ENCODE measurements at regions not wholly inside any gene's neighbourhood (a gene's known extent, or its start where the extent isn't known, plus 50 kb on each side); places are given as distances from the start of the nearest gene placed in this dataset.
"Not testable (repeated sequence)": the region's sequence is repeated elsewhere in the genome, so short reads cannot be mapped to it uniquely, and the experiment has no call there.

- DNase-seq: no peak
Observed at GRCh38 chr5:114060866-114061265, 301.0 kb upstream of the KCNN2 start.

GRCh38 chr5:114062932-114063867 lies 298.7 kb upstream of the KCNN2 start:
- DNase-seq: no peak

- no peak for DNase-seq
Observed at GRCh38 chr5:114065912-114066311, 296.0 kb upstream of the KCNN2 start.

- no peak for DNase-seq
Observed at GRCh38 chr5:114070093-114070722, 291.7 kb upstream of the KCNN2 start.

DNA sequence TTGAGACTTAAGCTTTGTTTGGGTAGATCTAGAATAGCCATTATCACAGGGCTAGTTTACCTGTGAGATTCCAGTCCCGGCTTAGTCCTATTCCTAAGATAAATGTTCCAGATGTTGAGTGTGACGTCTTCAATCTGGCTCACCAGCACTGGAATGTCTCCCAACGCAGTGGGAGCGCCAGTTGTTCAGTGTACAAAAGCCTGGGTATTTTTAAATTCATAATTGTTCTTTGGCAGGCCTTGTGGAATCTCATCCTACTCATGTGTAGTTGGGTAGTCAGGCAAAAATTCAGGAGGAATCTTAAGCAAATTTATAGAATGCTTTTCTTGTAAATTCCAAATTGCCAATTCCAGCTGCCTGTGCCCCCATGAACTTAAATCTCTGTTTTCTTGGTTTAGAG lies 272.6 kb upstream of the KCNN2 start:
- no peak for DNase-seq

- no peak for DNase-seq
Observed at GRCh38 chr5:114097570-114097969, 264.3 kb upstream of the KCNN2 start.

DNA sequence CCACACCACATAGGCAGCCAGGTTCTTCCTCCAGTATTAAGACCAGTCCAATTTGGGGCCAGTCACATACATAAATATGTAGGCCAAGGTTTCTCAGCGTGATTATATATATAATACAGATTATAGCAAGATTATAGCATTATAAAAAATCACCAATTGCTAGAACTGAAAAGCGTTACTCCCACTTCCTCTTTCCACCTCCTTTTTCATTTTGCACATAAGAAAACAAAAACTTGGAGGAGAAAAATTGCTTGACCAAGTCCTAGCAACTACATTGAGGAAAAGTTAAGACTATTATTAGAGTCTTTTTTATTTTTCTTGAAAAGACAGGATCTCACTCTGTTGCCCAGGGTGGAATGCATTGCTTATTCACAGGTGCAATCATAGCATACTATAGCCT lies 262.7 kb upstream of the KCNN2 start:
- no peak for DNase-seq

GRCh38 chr5:114101153-114101552 lies 260.7 kb upstream of the KCNN2 start:
- DNase-seq: no peak

GRCh38 chr5:114113604-114114003 lies 248.3 kb upstream of the KCNN2 start:
- DNase-seq: no peak

DNA sequence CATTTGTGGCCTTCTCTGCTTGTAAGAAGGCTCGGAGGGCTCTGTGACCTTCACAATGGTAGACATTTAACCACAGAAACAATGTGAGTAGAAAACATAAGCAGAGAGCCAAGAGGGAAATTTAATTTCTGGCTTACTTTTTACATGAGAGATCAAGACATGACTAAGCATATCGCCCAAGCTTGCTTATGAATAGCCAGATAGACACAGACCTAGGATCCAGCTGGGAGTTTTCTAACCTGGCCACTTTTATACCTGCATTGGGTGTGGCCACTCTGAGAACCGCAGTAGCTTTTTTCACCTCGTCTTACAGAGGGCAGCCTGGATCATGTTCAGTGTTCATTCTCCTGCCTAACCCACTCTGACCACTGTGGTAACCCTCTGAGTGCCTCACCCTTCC lies 244.9 kb upstream of the KCNN2 start:
- DNase-seq: no peak

DNA sequence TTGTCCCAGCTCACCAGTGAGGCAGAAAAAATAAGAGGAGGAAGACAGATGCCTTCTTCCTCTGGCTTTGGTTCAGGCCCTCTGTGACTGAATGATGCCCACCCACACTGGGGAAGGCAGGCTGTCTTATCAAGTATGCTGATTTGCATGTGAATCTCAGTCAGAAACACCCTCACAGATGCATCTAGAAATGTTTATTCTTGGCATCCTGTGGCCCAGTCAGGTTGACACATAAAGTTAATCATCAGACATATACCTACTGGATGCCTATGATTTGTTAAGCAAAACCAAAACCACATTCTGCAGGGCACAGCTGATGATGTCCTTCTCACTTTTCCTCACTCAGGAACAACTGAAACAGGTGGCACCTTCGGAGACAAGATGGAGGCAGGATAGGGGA lies 243.4 kb upstream of the KCNN2 start:
- DNase-seq: no peak

DNA sequence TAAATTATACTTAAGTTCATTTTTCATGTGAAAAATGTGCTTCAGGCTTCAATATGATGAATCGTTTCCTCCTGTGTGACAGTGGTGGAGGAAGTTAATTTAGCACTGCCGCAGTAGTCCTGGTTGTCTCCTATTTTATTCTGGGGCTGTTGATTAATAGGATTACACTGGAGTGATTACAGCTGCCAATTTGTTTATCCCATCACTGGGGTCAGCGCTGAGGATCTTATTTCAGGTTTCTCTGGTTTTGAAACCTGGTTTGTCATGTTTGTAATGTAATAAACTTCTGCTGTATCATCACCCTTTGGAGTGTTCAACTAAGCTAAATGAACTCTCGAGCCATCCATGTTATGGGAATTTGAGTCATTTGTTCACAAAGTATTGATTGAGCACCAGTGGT lies 241.7 kb upstream of the KCNN2 start:
- DNase-seq: no peak

- no peak for DNase-seq
Observed at GRCh38 chr5:114122852-114123251, 239.0 kb upstream of the KCNN2 start.

GRCh38 chr5:114123654-114124053 lies 238.2 kb upstream of the KCNN2 start:
- DNase-seq: no peak

- DNase-seq: no peak
Observed at GRCh38 chr5:114146398-114146797, 215.5 kb upstream of the KCNN2 start.

GRCh38 chr5:114148253-114148652 lies 213.6 kb upstream of the KCNN2 start:
- DNase-seq: no peak

GRCh38 chr5:114148728-114149127 lies 213.1 kb upstream of the KCNN2 start:
- DNase-seq: not testable (repeated sequence)

- no peak for DNase-seq
Observed at GRCh38 chr5:114152656-114153360, 209.1 kb upstream of the KCNN2 start.

DNA sequence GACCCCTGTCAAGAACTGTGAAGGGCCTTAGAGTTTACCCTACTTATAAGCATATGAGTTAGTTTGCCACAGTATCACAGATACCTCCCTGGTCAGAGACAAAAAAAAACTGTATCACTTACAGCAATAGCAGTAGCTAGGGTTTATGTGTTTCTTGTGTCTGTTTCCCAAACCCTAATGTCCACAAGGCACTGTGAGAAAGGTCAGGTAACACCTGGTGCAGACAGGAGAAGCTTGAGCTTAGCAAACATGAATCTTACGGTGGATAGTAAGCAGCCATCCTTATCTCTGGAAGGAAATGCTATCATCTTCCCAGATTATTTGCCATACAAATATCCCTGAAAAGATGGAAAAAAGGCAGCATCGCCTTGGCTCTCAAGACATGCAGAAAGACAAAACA lies 208.5 kb upstream of the KCNN2 start:
- no peak for DNase-seq

- no peak for DNase-seq
Observed at GRCh38 chr5:114153833-114154232, 208.0 kb upstream of the KCNN2 start.

DNA sequence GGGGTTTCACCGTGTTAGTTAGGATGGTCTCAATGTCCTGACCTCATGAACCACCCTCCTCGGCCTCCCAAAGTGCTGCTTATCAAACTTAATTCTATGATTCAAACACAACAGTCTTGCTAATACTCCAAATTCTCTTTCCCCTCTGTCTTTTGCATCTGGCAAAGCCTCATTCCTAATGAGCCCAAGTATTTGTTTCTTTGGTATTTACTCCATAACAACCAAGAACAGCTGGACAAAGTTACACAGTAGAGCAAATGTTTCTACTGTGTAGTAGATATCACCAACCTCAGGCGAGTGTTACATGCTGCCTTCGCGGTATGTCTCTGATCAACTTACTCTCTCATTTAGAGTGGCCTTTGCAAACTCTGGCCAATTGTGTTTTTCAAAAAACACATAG lies 195.8 kb upstream of the KCNN2 start:
- no peak for DNase-seq

- DNase-seq: no peak
Observed at GRCh38 chr5:114174131-114174530, 187.7 kb upstream of the KCNN2 start.

GRCh38 chr5:114174837-114175236 lies 187.0 kb upstream of the KCNN2 start:
- DNase-seq: no peak

DNA sequence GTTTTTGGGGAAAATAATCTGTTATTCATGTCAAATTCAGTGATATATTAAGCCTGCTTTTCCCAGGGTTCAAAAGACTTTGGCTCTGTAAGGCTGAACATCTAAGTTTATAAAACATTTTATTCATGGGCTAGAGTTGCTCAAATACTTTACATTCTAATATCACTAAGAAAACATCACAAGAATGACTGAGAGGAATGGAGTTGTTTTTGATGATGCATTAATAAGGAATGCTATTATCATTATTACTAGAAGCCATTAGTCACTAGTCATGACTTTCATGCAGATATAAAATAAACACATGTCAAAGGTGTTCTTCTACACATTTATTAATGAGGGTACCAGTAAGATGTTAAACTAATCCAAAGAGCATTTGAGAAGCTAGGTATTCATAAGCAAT lies 185.5 kb upstream of the KCNN2 start:
- no peak for DNase-seq
